GM19239 (cell line): ENCODE measurements at regions not wholly inside any gene's neighbourhood (a gene's known extent, or its start where the extent isn't known, plus 50 kb on each side); places are given as distances from the start of the nearest gene placed in this dataset.
"Not testable (repeated sequence)": the region's sequence is repeated elsewhere in the genome, so short reads cannot be mapped to it uniquely, and the experiment has no call there.

Experiments
- DNase-seq: peaks from one replicate; pipeline ENCODE4 v3.0.0; 2011; ENCODE audit warnings: low spot score; ENCODE audit not compliant: insufficient read length
- FAIRE-seq: peaks from 2 replicates; lab custom pipeline; 2011; peaks lifted over from hg19 to GRCh38; lab: Jason Lieb, UNC

DNA sequence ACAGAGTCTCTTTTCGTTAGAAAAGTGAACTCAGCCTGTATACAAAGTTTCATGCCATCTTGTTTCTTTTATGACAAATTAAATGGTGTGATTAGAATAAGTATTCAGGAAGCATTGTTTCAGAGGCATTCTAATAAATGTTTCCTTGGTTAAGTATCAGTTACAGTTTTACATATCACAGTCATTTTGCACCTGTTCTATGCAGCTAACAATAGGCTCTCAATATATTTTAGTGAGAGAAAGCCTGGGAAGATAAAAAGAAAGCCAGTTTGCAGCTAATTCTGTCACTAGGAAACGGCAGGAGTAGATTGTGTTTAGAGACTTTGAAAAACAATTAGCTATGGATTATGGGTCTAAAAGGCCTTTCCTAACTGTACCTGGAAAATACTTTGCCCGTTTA, 252.8 kb downstream of the ZIC1 start:
- FAIRE-seq (no peak), DNase-seq (no peak)

DNA sequence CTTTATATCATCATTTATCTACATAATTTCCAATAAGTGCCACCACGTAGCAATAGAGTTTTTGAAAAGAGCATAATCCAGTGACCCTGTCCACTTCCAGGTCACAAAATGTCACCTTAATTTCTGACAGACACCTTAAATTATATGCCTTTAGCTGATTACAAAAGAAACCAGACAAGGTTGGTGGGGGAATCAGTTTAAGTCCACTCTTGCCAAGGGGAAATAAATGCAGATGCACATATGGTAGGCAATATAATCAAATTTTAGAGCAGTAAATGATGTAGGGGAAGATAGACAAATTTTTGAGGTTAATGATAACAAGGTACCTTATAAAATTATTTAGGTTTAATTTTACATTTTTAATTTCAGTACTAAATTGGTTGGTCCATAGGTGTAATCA, 253.5 kb downstream of the ZIC1 start:
- FAIRE-seq, result no peak
- DNase-seq, result no peak

DNA sequence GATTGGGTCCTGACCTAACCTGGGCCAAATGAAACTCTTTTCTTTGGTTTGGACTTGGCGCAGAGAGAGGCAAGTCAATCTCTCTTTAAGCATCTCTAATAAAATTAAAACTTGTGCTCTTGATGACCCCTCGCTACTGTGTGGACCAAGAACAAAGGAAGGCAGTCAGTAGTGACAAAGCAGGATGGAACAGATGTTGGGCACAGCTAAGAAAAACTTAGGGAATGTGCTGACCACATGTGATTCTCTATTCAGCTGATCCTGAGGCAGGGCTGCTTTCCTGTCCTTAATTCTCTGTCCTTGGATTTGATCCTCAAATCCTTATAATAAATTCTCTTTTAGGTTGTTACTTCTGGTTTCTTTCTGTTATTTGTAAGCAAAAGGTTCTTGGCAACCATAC, 259.9 kb downstream of the ZIC1 start:
- no peak for FAIRE-seq

DNA sequence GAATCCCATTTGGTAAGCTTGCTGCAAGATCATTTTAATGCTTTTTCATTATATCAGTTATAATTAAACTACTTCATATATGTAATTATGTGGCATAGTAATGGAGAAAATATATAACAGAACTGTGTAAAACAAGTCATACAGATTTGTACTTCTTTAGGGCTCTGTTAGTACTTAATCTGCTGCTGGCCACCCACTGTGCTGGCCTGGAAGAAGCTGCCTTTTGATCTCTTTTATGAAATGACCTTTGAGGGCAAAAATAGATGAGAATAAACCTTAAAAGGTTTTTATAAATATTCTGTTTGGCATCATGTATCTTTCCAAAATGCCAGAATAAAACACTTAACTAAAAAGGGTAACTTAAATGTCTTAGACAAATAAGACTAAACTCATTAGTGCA, 262.9 kb downstream of the ZIC1 start:
- no peak for FAIRE-seq
- no peak for DNase-seq

More for the DNA sequence above, 259.9 kb downstream of the ZIC1 start:
- no peak for DNase-seq

DNA sequence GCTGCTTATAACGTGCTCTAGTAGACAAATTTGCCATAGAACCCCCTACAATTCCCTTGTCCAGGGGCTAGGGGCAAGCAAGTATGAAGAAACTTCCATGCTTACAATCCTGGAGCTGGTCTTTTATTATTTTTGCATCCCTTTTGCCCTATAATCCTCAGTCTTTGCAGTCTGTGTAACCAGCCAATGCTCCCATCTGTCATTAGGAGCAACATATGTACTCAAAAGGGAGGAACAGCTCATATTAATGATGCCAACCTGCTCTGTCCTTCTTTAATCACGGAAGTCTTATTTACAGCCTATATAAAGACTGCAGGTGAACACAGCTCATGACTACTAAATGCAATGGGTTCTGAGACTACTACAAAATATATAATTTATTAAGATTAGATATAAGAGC, 263.3 kb downstream of the ZIC1 start:
- DNase-seq, result no peak
- FAIRE-seq, result no peak

DNA sequence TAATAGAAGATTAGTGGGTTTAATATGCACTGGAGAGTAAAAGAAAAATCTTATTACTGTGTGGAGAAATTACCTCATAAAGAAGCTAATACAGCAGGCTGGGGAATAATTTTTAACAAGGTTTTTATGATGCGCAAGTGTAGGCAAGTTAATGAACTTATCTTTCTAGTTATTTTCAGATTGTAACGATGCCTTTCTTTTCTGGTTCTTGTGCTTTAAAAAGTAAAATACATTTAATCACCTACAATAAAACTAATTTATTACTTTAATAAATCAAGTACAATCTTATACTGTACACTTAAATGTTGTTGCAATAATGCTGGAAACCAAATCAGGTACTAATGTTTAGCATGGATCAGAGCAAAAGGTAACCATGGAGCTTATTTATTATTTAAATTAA, 266.6 kb downstream of the ZIC1 start:
- DNase-seq, result no peak
- no peak for FAIRE-seq

DNA sequence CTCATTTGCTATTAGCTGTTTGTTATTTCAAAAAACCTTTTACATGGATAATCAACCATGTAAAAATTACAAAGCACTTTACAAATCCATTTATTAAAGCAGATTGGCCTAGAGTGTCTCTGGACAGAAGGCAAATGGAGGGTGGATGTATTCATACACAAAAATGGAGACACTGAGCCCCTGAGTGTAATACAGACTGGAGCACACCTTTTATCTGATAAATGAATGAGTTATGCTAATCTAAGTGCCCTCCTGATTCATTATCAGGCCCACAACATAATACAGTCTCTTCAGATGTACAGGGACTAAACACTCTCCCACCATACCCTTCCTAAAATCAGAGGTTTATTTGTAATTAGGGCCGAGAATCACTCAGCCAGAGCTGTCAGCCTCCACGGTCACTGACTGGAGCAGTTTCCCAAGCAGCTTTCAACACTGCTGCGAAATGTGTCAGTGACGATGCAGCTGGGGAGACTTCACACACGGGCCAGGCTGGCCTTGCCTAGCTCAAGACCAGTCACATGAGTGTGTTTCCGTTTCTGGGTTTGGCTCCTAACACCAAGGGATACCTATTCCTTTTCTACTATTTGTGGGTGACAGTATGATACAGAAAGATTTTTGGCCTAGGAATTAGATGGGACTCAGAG, 271.8 kb downstream of the ZIC1 start:
- FAIRE-seq (no peak), DNase-seq (no peak)

DNA sequence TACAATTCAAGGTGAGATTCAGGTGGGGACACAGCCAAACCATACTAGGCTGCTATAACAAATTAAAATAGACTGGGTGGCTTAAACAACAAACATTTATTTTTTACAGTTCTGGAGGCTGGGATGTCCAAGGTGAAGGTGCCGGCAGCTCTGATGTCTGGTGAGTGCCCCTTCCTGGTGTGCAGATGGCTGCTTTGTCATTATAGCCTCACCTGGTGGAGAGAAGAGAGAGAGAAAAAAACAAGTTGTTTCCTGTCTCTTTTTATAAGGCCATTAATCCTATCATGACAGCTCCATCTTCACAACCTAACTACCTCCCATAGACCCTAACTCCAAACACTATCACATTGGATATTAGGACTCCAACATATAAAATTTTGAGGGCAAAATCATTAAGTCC, 279.7 kb downstream of the ZIC1 start:
- FAIRE-seq (no peak), DNase-seq (no peak)

DNA sequence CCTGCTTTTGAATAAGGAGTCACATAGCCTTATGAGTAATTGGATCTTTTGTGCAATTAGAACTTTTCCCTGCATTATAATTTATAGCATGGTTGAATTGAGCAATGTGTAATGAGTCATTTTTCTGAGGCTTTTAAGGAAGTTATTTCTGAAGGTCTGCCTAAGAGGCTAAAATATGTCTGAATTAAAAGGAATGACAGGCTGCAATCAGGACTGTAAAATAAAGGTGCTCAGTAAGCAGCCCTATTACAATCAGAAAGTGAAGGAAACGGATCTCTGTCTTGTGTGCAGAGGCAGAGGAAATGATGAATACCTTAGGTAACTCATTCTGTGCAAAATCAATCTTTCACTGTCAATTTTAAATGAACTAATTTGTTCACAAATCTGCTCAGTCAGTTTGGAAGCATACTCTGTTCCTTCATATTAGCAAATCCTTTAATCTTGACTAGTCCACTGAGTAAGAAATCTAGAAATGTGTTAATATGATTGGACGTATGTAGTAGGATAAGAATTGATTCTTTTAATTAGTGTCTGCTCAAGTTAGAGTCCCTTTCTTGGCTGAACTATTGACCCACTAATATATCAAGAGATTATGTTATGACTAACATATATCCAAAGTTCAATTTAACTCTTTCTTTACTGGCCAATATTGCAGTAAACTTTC, 290.1 kb downstream of the ZIC1 start:
- DNase-seq (no peak), FAIRE-seq (no peak)

DNA sequence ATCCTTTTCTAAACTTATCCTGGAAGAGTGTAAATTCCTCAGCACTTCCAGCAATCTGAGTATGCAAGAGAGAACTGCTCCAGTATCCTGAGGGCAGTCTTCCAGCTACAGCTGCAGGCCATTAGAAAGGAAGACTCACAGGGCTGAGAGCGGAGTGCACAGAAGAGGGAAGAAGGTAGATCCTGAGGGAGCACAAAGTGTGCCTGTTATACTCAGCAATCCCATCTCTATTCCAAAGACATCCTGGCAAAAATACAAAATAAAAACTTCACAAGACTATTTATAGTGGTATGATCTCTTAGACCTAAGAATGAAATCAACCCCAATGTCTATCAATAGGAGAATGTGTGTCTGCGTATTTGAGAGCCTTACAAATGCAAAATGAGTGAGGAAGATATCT, 292.0 kb downstream of the ZIC1 start:
- no peak for DNase-seq
- FAIRE-seq, result no peak

DNA sequence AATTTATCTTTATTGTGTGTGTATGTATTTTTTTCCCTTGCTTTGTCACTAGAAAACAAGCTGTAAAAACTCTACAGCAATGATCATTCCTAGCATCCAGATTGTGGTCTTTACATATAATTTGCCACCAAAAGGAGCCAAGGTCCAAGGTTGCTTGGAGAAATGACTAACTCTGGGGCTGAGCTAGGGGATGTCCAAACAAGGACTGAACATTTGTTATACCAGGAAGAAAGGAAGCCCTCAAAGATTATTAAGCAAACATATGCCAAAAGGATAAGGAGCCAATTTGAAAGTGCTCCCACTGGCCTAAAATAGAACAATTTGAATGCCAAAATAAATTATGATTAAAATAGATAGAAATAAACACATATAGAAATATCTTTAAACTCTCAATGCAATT, 293.3 kb downstream of the ZIC1 start:
- no peak for FAIRE-seq

DNA sequence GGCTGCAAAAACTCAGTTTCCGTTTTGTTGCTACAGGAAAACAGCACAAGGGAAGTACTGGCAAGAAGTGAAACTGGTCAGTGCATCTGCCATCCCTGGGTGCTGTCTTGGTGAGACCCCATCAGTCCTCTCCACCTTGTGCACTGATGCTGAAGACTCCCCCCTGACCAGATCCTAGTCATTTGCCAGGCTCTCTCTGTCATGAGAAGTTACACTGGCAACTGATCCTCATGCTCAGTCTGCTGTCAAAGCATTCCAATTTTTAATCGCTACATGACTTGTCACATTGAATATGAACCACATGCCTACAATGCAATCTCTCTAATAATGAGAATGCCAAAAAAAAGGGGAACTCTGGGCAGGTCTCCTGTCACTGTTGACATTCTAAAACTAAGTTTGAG, 296.5 kb downstream of the ZIC1 start:
- FAIRE-seq (no peak), DNase-seq (no peak)

More for the DNA sequence above, 293.3 kb downstream of the ZIC1 start:
- no peak for DNase-seq

DNA sequence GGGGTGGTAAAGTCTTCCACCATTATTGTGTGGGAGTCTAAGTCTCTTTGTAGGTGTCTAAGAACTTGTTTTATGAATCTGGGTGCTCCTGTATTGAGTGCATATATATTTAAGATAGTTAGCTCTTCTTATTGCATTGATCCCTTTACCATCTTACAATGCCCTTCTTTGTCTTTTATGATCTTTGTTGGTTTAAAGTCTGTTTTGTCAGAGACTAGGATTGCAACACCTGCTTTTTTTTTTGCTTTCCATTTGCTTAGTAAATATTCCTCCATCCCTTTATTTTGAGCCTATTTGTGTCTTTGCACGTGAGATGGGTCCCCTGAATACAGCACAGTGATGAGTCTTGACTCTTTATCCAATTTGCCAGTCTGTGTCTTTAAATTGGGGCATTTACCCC, 301.6 kb downstream of the ZIC1 start:
- not testable (repeated sequence) for FAIRE-seq, DNase-seq

DNA sequence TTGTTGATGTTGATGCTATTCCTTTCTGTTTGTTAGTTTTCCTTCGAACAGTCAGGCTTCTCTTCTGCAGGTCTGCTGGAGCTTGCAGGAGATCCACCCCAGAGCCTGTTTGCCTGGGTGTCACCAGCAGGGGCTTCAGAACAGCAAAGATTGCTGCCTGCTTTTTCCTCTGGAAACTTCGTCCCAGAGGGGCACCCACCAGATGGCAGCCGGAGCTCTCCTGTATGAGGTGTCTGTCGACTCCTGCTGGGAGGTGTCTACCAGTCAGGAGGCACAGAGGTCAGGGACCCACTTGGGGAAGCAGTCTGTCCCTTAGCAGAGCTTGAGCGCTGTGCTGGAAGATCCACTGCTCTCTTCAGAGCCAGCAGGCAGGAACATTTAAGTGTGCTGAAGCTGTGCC, 303.2 kb downstream of the ZIC1 start:
- FAIRE-seq (no peak), DNase-seq (no peak)

DNA sequence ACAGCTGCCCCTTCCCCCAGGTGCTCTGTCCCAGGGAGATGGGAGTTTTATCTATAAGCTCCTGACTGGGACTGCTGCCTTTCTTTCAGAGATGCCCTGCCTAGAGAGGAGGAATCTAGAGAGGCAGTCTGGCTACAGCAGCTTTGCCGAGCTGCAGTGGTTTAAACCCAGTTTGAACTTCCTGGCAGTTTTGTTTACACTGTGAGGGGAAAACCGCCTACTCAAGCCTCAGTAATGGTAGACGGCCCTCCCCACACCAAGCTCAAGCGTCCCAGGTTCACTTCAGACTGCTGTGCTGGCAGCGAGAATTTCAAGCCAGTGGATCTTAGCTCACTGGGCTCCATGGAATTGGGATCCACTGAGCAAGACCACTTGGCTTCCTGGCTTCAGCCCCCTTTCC, 303.6 kb downstream of the ZIC1 start:
- not testable (repeated sequence) for DNase-seq, FAIRE-seq

DNA sequence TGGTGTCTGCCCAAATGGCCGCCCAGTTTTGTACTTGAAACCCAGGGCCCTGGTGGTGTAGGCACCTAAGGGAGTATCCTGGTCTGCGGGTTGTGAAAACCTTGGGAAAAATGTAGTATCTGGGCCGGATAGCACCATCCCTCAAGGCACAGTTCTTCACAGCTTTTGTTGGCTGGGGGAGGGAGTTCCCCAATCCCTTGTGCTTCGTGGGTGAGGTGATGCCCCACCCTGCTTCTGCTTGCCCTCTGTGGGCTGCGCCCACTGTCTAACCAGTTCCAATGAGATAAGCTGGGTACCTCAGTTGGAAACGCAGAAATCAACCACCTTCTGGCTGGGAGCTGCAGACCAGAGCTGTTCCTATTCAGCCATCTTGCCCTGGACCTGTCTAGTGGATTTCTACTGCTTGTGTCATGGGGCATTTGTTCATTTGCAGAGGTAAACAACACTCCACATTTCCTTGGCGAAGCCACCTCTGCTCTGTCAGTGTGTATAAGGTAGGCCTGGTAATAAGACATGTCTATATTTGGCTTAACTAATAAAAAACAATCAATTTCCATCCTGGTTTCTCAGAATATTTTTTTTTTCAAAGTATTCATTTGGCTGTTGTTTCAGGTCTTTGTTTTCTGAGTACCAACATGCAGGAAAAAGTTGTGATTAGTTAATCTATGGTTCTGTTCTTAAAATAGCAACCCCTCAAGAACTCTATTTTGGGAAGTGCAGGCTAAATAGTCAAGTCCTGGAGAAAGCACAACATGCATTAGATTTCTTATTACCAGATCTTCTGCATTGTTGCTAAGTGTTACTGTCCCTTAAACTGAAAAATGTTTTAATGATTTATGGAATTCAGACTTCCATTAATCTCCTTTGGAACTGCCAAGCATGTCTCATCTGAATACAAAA, 304.3 kb downstream of the ZIC1 start:
- no peak for DNase-seq

DNA sequence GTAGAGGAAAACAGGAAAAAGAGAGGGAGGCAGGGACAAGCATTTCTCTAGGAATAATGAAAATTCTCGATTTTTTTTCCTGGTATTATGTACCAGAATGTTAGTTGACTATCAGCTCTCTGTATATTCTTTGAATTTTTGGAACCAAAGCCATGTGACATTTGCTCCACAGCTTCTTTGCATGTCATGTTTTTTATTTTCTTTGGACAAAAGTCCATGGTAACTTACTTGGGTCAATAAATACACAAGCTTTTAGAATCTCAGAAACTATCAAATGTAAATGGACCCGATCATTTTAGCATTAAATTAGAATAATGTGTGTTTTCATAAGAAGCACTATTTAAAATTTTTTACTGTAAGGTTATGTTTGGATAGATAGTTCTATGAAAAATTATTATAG, 320.5 kb downstream of the ZIC1 start:
- DNase-seq, result no peak
- FAIRE-seq, result no peak

More for the DNA sequence above, 304.3 kb downstream of the ZIC1 start:
- FAIRE-seq, result no peak

DNA sequence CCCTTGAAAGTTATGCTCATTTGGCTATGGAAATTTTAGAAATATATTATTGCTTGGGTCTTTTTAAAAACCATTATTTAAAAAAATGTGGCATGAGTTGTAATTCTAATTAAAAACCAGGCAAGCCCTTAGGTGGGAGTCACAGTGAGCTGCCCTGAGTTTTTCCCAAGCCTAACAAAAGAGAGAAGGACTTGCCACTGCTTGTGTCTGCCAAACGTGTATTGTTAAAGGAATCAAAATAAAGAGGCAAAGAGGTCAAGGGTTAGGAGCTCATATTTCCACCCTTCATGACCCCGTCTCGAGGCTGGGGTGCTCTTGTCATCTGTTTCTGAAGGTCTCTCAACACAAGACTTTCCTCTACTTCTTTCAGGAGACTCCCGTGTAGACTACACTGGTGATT, 321.1 kb downstream of the ZIC1 start:
- DNase-seq, result no peak
- no peak for FAIRE-seq

DNA sequence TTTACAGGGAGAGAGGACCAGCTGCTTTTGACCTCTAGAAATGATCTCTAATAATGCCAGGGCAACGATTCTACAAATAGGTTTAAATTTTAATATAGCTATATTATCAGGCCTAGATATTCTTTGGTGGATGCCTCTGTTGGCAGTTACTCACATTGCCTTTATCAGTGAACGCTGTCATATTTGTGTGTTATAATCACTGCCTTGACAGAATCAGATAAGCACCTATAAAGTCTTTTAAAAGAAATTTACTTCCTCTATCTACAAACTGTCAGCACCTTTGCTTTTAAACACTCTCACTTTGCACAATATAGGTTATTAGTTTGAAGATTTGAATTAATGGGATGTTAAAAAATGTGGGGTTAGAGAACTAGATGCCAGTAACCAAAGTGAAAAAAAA, 324.1 kb downstream of the ZIC1 start:
- no peak for FAIRE-seq
- no peak for DNase-seq

DNA sequence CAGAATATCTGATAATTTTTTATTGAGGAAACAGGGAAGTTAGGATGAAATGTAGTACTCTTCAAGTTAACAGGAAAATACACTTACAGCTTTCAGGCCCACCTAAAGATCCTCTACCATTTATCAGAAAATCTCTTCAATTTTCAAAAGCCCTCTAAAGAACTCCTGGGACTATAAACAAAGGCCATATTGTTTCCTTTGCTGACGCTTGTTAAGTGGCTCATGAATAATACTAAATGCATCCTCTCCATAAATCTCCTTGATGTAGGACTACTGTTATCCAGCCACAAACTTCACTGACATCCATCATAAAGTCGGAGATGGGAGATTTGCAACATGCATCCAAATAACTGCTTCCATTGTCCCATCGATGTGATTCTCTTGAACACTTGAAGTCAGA, 326.5 kb downstream of the ZIC1 start:
- FAIRE-seq (no peak), DNase-seq (no peak)

DNA sequence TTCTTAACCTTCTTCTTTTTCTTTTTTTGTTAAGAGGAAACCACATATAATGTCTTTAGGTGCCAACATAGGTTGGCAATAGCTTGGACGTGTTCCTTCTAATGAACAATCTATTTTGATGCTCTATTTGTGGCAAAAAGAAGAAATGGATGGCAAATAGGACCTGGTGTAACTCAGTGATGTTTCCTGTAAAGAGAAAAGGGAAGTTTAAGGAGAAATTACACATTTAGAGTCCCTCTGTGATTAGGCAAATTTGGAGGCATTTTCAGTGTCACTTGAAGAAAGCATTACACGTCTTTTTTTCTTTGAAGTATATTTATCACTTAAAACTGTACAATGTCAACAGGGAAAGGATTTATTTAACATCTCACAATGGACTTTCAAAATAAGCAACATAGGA, 327.1 kb downstream of the ZIC1 start:
- no peak for FAIRE-seq
- no peak for DNase-seq
